WTC11 (cell line): ENCODE measurements at regions not wholly inside any gene's neighbourhood (a gene's known extent, or its start where the extent isn't known, plus 50 kb on each side); places are given as distances from the start of the nearest gene placed in this dataset.

Experiments used
- ATAC-seq: fragments of 200-7000 bp; cut with Tn5 transposase; 2 replicates; pipeline ENCODE4 v1.10.0; 2021; ENCODE audit warnings: mild to moderate bottlenecking, moderate library complexity
- CTCF ChIA-PET: fragments of 300-600 bp; sonication (Branson Sonifier 250); formaldehyde crosslinking; loops from one replicate; lab custom pipeline; 2021; ENCODE audit warnings: antibody characterized with exemption; lab: Charles Lee
- POLR2A ChIA-PET: fragments of 350-600 bp; sonication (Branson Sonifier 250); formaldehyde crosslinking; loops from one replicate; lab custom pipeline; 2021; ENCODE audit warnings: antibody characterized with exemption; lab: Charles Lee
- DNase-seq: peaks from one replicate; pipeline ENCODE4 v3.0.0; 2021; ENCODE audit warnings: low spot score
- H3K27ac Mint-ChIP-seq: 2 replicates; pipeline ENCODE4 v1.8.0; 2021; ENCODE audit warnings: mixed read lengths
- H3K27me3 Mint-ChIP-seq: 2 replicates; pipeline ENCODE4 v1.8.0; 2021; ENCODE audit warnings: low read depth, mild to moderate bottlenecking, moderate library complexity, mixed read lengths
- H3K36me3 Mint-ChIP-seq: 2 replicates; pipeline ENCODE4 v1.8.0; 2021; ENCODE audit warnings: mixed read lengths
- H3K4me1 Mint-ChIP-seq: 2 replicates; pipeline ENCODE4 v1.8.0; 2022; ENCODE audit warnings: mixed read lengths
- H3K4me3 Mint-ChIP-seq: 2 replicates; pipeline ENCODE4 v1.8.0; 2021; ENCODE audit warnings: mild to moderate bottlenecking, moderate library complexity, mixed read lengths
- H3K9me3 Mint-ChIP-seq: 2 replicates; pipeline ENCODE4 v1.8.0; 2021; ENCODE audit warnings: mixed read lengths
- CBFB ChIP-seq: sonication (generic); formaldehyde crosslinking; IDR thresholded peaks from 2 replicates; pipeline ENCODE4 v1.8.1; 2022; ENCODE audit warnings: mild to moderate bottlenecking, low read depth, missing genetic modification reagents
- E2F4 ChIP-seq: sonication (generic); formaldehyde crosslinking; IDR thresholded peaks from 2 replicates; pipeline ENCODE4 v1.8.1; 2022; ENCODE audit warnings: low read depth, mild to moderate bottlenecking, moderate library complexity, missing genetic modification reagents, borderline replicate concordance
- ERG ChIP-seq: fragments of 250-450 bp; sonication (Bioruptor Pico); IDR thresholded peaks from 2 replicates; pipeline ENCODE4 v1.8.0; 2021; ENCODE audit warnings: mild to moderate bottlenecking
- ETV6 ChIP-seq: sonication (generic); formaldehyde crosslinking; IDR thresholded peaks from 2 replicates; pipeline ENCODE4 v1.8.1; 2022; ENCODE audit warnings: mild to moderate bottlenecking, missing genetic modification reagents
- FOXP1 ChIP-seq: sonication (generic); formaldehyde crosslinking; IDR thresholded peaks from 2 replicates; pipeline ENCODE4 v1.8.0; 2022; ENCODE audit warnings: missing genetic modification reagents, mild to moderate bottlenecking, moderate library complexity, borderline replicate concordance
- RORB ChIP-seq: fragments of 250-450 bp; sonication (Bioruptor Pico); IDR thresholded peaks from 2 replicates; pipeline ENCODE4 v1.9.0; 2021; ENCODE audit warnings: mild to moderate bottlenecking
- STAT6 ChIP-seq: sonication (generic); formaldehyde crosslinking; conservative IDR thresholded peaks from 2 replicates; pipeline ENCODE4 v1.8.1; 2023; ENCODE audit warnings: mild to moderate bottlenecking, low read depth, missing genetic modification reagents, moderate library complexity
- TEAD4 ChIP-seq: sonication (generic); formaldehyde crosslinking; IDR thresholded peaks from 2 replicates; pipeline ENCODE4 v1.8.0; 2022; ENCODE audit warnings: mild to moderate bottlenecking, missing genetic modification reagents
- USF1 ChIP-seq: sonication (generic); formaldehyde crosslinking; IDR thresholded peaks from 2 replicates; pipeline ENCODE4 v1.8.0; 2022; ENCODE audit warnings: mild to moderate bottlenecking, missing genetic modification reagents
- ZBTB43 ChIP-seq: sonication (generic); formaldehyde crosslinking; IDR thresholded peaks from 2 replicates; pipeline ENCODE4 v1.8.1; 2023; ENCODE audit warnings: mild to moderate bottlenecking, missing genetic modification reagents
- ZNF219 ChIP-seq: sonication (generic); formaldehyde crosslinking; IDR thresholded peaks from 2 replicates; pipeline ENCODE4 v1.8.0; 2023; ENCODE audit warnings: missing genetic modification reagents, mild to moderate bottlenecking, borderline replicate concordance
- ZNF396 ChIP-seq: fragments of 250-450 bp; sonication (Bioruptor Pico); IDR thresholded peaks from 2 replicates; pipeline ENCODE4 v1.8.0; 2021; ENCODE audit warnings: mild to moderate bottlenecking, moderate library complexity, borderline replicate concordance
- ZNF416 ChIP-seq: fragments of 250-450 bp; sonication (Bioruptor Pico); IDR thresholded peaks from 2 replicates; pipeline ENCODE4 v1.9.0; 2021; ENCODE audit warnings: mild to moderate bottlenecking, inconsistent platforms
- ZNF423 ChIP-seq: fragments of 250-450 bp; sonication (Bioruptor Pico); IDR thresholded peaks from 2 replicates; pipeline ENCODE4 v2.1.2; 2022; ENCODE audit warnings: mild to moderate bottlenecking, moderate library complexity
- ZNF532 ChIP-seq: fragments of 250-450 bp; sonication (Bioruptor Pico); IDR thresholded peaks from 2 replicates; pipeline ENCODE4 v1.9.0; 2021; ENCODE audit warnings: mild to moderate bottlenecking, borderline replicate concordance
- ZSCAN18 ChIP-seq: fragments of 250-450 bp; sonication (Bioruptor Pico); IDR thresholded peaks from 2 replicates; pipeline ENCODE4 v2.1.2; 2022; ENCODE audit warnings: mild to moderate bottlenecking, moderate library complexity

- Mint-ChIP-seq H3K4me3 (peak overlapping the region; percentile 5; the same call in 1 of the 2 replicates), H3K27ac (peak overlapping the region; percentile 61), H3K36me3 (peaks cover 8% of the 10 kb centered on the region), H3K4me1 (peaks cover 50% of the 10 kb centered on the region), H3K9me3 (peaks cover 14% of the 10 kb centered on the region), H3K27me3 (no peaks in the 10 kb centered on the region; the same call in 1 of the 2 replicates)
- TF ChIP-seq ETV6 (CRISPR knock-in tag): peak; percentile 25; the same call in 1 of the 2 replicates
- TF ChIP-seq TEAD4: no peak
- TF ChIP-seq ZNF532: no peak
- DNase-seq (no peak), ATAC-seq (peak; percentile 46)
- POLR2A ChIA-PET: interaction anchor here (0.5 kb wide), 1 partner anchor 166 kb away, joined by 3 read pairs; no protein-coding TSS in a partner anchor
- CTCF ChIA-PET: no interaction called here
These were observed 77.3 kb upstream of the PTGFRN start for GRCh38 chr1:116832308-116832931.

- Mint-ChIP-seq H3K27ac (peak overlapping the region; percentile 61), H3K27me3 (no peaks in the 10 kb centered on the region; the same call in 1 of the 2 replicates), H3K36me3 (peaks cover 15% of the 10 kb centered on the region), H3K9me3 (peaks cover 17% of the 10 kb centered on the region), H3K4me3 (peak overlapping the region; percentile 5; the same call in 1 of the 2 replicates), H3K4me1 (peaks cover 50% of the 10 kb centered on the region)
- no peak for ATAC-seq
- no peak for DNase-seq
- ChIA-PET POLR2A (interaction anchor here (0.6 kb wide), 1 partner anchor 44 kb away, joined by 4 read pairs; no protein-coding TSS in a partner anchor), CTCF (interaction anchor here (1.2 to 1.5 kb wide), 2 partner anchors 49 to 69 kb away, joined by 3 to 4 read pairs; no protein-coding TSS in a partner anchor)
- TF ChIP-seq ZNF423 (CRISPR knock-in tag): no peak
These were observed 76.7 kb upstream of the PTGFRN start for GRCh38 chr1:116832932-116833578.

GRCh38 chr1:116833718-116834117 lies 76.0 kb upstream of the PTGFRN start:
- POLR2A ChIA-PET: interaction anchor here (0.6 kb wide), 1 partner anchor 44 kb away, joined by 4 read pairs; no protein-coding TSS in a partner anchor
- H3K27ac Mint-ChIP-seq: no peak overlapping the region
- CTCF ChIA-PET: interaction anchor here (0.6 to 1.5 kb wide), 4 partner anchors 8 to 70 kb away, joined by 3 to 4 read pairs (median 4); no protein-coding TSS in a partner anchor
- DNase-seq (no peak), ATAC-seq (no peak)
- no peaks in the 10 kb centered on the region; the same call in 1 of the 2 replicates for H3K27me3 Mint-ChIP-seq
- H3K36me3 Mint-ChIP-seq: peaks cover 20% of the 10 kb centered on the region
- peaks cover 50% of the 10 kb centered on the region for H3K4me1 Mint-ChIP-seq
- H3K4me3 Mint-ChIP-seq: no peak overlapping the region
- peaks cover 24% of the 10 kb centered on the region for H3K9me3 Mint-ChIP-seq
- no peak for TF ChIP-seq E2F4 (CRISPR knock-in tag)
- no peak for TF ChIP-seq ERG (CRISPR knock-in tag)
- no peak for TF ChIP-seq ZBTB43 (CRISPR knock-in tag)
- no peak for TF ChIP-seq ZNF416 (CRISPR knock-in tag)
- TF ChIP-seq ZNF423 (CRISPR knock-in tag): no peak
- no peak for TF ChIP-seq ZNF396 (CRISPR knock-in tag)
- TF ChIP-seq ZNF219 (CRISPR knock-in tag): no peak
- TF ChIP-seq CBFB: no peak
- TF ChIP-seq ZSCAN18 (CRISPR knock-in tag): no peak
- no peak for TF ChIP-seq RORB (CRISPR knock-in tag)
- no peak for TF ChIP-seq FOXP1 (CRISPR knock-in tag)
- no peak for TF ChIP-seq STAT6 (CRISPR knock-in tag)
- TF ChIP-seq USF1 (CRISPR knock-in tag): no peak
